ENCODE measurements at regions not wholly inside any gene's neighbourhood (a gene's known extent, or its start where the extent isn't known, plus 50 kb on each side); places are given as distances from the start of the nearest gene placed in this dataset.

DNA sequence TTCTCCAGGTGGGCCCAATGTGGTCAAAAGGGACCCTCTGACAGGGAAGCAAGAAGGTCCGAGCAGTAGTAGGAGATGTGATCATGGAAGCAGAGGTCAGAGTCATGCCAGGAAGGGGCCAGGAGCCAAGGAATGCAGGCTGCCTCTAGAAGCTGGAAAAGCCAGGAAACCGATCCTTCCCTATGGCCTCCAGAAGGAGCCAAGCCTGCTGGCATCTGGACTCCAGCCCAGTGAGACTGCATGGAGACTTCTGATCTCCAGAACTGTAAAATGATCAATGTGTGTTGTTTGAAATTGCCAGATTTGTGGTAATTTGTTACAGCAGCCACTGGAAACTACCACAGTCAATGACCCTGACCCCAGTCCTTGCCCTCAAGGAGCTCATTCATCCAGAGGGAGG lies 56.8 kb upstream of the SPATA12 start:
- TF ChIP-seq REST (IDR thresholded peaks at IDR 0.05; ENCODE audit: insufficient replicate concordance, low read depth) (no peak), CTCF (IDR thresholded peaks at IDR 0.05; ENCODE audit: insufficient read depth, low read length) (no peak), GABPA (IDR thresholded peaks at IDR 0.05; ENCODE audit: low read depth) (no peak), SPI1 (IDR thresholded peaks at IDR 0.05; ENCODE audit: borderline replicate concordance, low read depth) (no peak)

Data from HL-60 (cell line).